ENCODE measurements at regions not wholly inside any gene's neighbourhood (a gene's known extent, or its start where the extent isn't known, plus 50 kb on each side); places are given as distances from the start of the nearest gene placed in this dataset.

DNA sequence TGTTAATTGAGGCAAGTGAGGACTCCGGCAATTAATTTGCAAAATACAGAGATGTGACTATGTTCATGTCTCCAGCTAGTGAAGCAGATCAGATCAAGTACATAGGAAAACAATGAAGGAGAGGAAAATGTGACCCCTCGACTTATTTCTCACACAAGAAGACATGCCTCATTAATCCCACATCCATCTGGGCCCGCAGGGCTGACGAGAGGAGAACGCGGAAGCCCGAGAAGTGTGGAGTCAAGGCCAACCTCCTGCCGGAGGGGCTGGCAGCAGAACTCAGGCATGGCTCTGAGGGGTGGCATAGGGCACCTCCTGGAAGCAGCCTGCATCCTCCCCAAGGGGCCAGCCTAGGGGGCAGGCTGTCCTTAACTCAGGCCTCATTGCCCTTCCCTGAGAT, 54.4 kb downstream of the ZNF503 start:
- DNase-seq = no peak
- no peak for ATAC-seq
- Histone ChIP-seq H3K27ac (ENCODE audit: low read depth, low read length) (no peak overlapping the region), H3K27me3 (ENCODE audit: control insufficient read depth in 2 of 2, insufficient read depth in 2 of 2, low read length in 2 of 2) (no peaks in the 10 kb centered on the region), H3K4me3 (ENCODE audit: low read length) (no peak overlapping the region), H3K9me3 (ENCODE audit: control insufficient read depth in 2 of 3, low read length in 3 of 3) (no peaks in the 10 kb centered on the region), H3K36me3 (ENCODE audit: control insufficient read depth in 2 of 3, insufficient read depth in 3 of 3, low read length in 3 of 3) (no peaks in the 10 kb centered on the region), H3K4me1 (ENCODE audit: control insufficient read depth in 2 of 2, insufficient read depth in 2 of 2, low read length in 2 of 2) (no peaks in the 10 kb centered on the region)
- POLR2A ChIA-PET = no interaction called here
- H3K9me3 Mint-ChIP-seq = peaks cover 0 to 4% (median 0%) of the 10 kb centered on the region in 11 donors
- H3K36me3 Mint-ChIP-seq = no peaks in the 10 kb centered on the region
- CTCF ChIA-PET = no interaction called here
- H3K27me3 Mint-ChIP-seq = peaks cover 0 to 10% (median 0%) of the 10 kb centered on the region in 5 donors
- no peaks in the 10 kb centered on the region for H3K4me1 Mint-ChIP-seq
- no peak overlapping the region for H3K4me3 Mint-ChIP-seq
- intact Hi-C loops (cut with micrococcal nuclease) = no loop called here
- H3K27ac Mint-ChIP-seq = no peak overlapping the region

DNA sequence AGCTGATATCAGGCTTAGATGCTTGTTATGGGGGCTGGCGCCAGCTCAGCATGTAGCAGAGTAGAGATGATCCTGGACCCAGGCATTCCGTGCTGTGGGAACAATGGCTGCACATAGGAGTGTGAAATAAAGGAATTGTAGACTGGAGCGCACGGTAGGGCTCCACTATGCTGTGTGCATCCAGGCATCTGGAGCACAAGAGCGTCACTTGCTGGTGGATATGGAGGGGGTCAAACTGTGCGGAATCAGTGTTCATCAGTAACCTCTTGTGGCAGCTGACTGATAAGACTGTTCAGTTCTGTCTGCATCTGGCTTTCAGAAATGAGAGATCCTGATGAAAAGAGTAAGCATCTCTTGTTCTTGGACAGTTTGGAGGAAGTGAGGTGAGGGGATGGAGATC, 55.8 kb downstream of the ZNF503 start:
- H3K27ac ChIP-seq (ENCODE audit: low read depth, low read length) = no peak overlapping the region
- Mint-ChIP-seq H3K4me3 (no peak overlapping the region), H3K27ac (no peak overlapping the region), H3K9me3 (peaks cover 0 to 4% (median 0%) of the 10 kb centered on the region in 11 donors), H3K36me3 (no peaks in the 10 kb centered on the region), H3K27me3 (peaks cover 0 to 5% (median 0%) of the 10 kb centered on the region in 5 donors), H3K4me1 (no peaks in the 10 kb centered on the region)
- ChIA-PET POLR2A (no interaction called here), CTCF (no interaction called here)
- no peaks in the 10 kb centered on the region for H3K9me3 ChIP-seq (ENCODE audit: control insufficient read depth in 2 of 3, low read length in 3 of 3)
- H3K27me3 ChIP-seq (ENCODE audit: control insufficient read depth in 2 of 2, insufficient read depth in 2 of 2, low read length in 2 of 2) = no peaks in the 10 kb centered on the region
- H3K4me3 ChIP-seq (ENCODE audit: low read length) = no peak overlapping the region
- H3K36me3 ChIP-seq (ENCODE audit: control insufficient read depth in 2 of 3, insufficient read depth in 3 of 3, low read length in 3 of 3) = no peaks in the 10 kb centered on the region
- no peak for DNase-seq
- H3K4me1 ChIP-seq (ENCODE audit: control insufficient read depth in 2 of 2, insufficient read depth in 2 of 2, low read length in 2 of 2) = no peaks in the 10 kb centered on the region
- no peak for ATAC-seq
- intact Hi-C loops (cut with micrococcal nuclease) = no loop called here

DNA sequence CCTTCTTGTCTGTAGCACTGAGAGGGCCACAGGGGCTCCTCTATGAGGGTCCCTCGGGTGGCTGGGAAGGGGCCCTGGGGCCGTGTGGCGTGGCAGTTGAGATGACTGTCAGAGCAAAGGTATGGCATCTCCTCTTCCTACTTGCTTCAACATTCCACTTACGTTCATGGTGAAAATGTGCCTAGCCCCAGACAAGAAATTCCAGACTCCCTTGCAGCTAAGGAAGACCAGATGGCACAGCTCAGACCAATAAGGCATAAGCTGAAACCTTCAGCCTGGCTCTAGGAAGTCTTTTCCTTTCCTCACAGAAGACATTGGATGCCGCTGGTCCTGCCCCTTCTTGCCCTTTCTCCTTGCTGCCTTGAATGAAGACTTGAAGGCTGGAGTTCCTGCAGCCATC, 57.4 kb downstream of the ZNF503 start:
- no peaks in the 10 kb centered on the region for H3K27me3 ChIP-seq (ENCODE audit: control insufficient read depth in 2 of 2, insufficient read depth in 2 of 2, low read length in 2 of 2)
- Mint-ChIP-seq H3K4me1 (no peaks in the 10 kb centered on the region), H3K9me3 (peaks cover 0 to 4% (median 0%) of the 10 kb centered on the region in 11 donors), H3K4me3 (no peak overlapping the region), H3K27me3 (peaks cover 0 to 9% (median 0%) of the 10 kb centered on the region in 5 donors), H3K36me3 (no peaks in the 10 kb centered on the region), H3K27ac (no peak overlapping the region)
- no peaks in the 10 kb centered on the region for H3K4me1 ChIP-seq (ENCODE audit: control insufficient read depth in 2 of 2, insufficient read depth in 2 of 2, low read length in 2 of 2)
- ChIA-PET CTCF (no interaction called here), POLR2A (no interaction called here)
- no peak for ATAC-seq
- intact Hi-C loops (cut with micrococcal nuclease) = no loop called here
- H3K4me3 ChIP-seq (ENCODE audit: low read length) = no peak overlapping the region
- no peaks in the 10 kb centered on the region for H3K36me3 ChIP-seq (ENCODE audit: control insufficient read depth in 2 of 3, insufficient read depth in 3 of 3, low read length in 3 of 3)
- no peak for DNase-seq
- H3K9me3 ChIP-seq (ENCODE audit: control insufficient read depth in 2 of 3, low read length in 3 of 3) = no peaks in the 10 kb centered on the region
- H3K27ac ChIP-seq (ENCODE audit: low read depth, low read length) = no peak overlapping the region

DNA sequence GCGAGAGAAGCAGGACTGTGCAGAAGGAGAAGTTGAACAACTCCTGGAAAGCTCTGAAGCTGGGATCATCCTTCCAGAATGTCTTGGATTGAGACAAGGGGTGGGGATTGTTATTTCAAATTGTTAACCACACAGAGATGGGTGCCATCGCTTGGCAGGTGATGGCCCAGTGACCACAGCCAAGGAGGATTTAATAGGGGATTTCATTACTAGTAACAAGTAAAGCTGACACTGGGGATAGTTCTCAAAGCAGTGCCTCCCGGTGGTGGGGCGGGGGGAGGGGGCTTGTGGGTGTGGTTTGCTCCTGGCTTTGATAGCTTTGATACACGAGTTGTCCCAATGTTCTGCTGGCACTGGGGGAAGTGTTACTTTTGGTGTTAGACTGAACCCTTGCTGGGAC, 59.2 kb downstream of the ZNF503 start:
- no peak overlapping the region for H3K4me3 Mint-ChIP-seq
- ChIA-PET POLR2A (no interaction called here), CTCF (no interaction called here)
- no peaks in the 10 kb centered on the region for H3K4me1 Mint-ChIP-seq
- H3K4me3 ChIP-seq (ENCODE audit: low read length) = no peak overlapping the region
- H3K27me3 ChIP-seq (ENCODE audit: control insufficient read depth in 2 of 2, insufficient read depth in 2 of 2, low read length in 2 of 2) = no peaks in the 10 kb centered on the region
- no peak overlapping the region for H3K27ac ChIP-seq (ENCODE audit: low read depth, low read length)
- no peaks in the 10 kb centered on the region for H3K4me1 ChIP-seq (ENCODE audit: control insufficient read depth in 2 of 2, insufficient read depth in 2 of 2, low read length in 2 of 2)
- intact Hi-C loops (cut with micrococcal nuclease) = no loop called here
- DNase-seq (no peak), ATAC-seq (no peak)
- H3K9me3 Mint-ChIP-seq = peaks cover 0 to 4% (median 0%) of the 10 kb centered on the region in 11 donors
- no peaks in the 10 kb centered on the region for H3K9me3 ChIP-seq (ENCODE audit: control insufficient read depth in 2 of 3, low read length in 3 of 3)
- H3K27ac Mint-ChIP-seq = no peak overlapping the region
- H3K36me3 ChIP-seq (ENCODE audit: control insufficient read depth in 2 of 3, insufficient read depth in 3 of 3, low read length in 3 of 3) = no peaks in the 10 kb centered on the region
- H3K27me3 Mint-ChIP-seq = peaks cover 0 to 9% (median 4%) of the 10 kb centered on the region in 5 donors
- no peaks in the 10 kb centered on the region for H3K36me3 Mint-ChIP-seq

DNA sequence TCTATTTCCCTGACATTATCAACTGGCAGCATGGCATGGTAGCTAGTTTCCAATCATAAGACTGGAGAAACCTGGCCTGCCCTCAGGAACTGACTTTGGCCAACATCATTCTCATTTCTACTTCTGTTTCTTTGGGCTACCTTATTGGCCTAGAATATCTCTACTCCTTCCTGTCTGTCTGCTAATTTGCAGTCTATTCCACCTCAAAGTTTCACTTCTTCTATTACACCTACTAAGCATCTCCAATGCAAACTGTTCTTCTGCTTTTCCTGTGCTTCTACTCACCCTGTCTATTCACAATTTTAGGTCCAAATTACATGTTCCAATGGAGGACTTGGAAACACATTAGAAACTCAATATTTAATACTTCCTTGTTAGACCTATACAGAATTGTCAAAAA, 65.6 kb downstream of the ZNF503 start:
- Mint-ChIP-seq H3K4me3 (no peak overlapping the region), H3K4me1 (peaks cover 0 to 2% (median 0%) of the 10 kb centered on the region in 7 donors), H3K27me3 (peaks cover 7 to 27% (median 15%) of the 10 kb centered on the region in 5 donors), H3K36me3 (peaks cover 0 to 5% (median 0%) of the 10 kb centered on the region in 5 donors), H3K27ac (no peak overlapping the region), H3K9me3 (peaks cover 0 to 21% (median 3%) of the 10 kb centered on the region in 11 donors)
- no peak for DNase-seq
- Histone ChIP-seq H3K4me1 (ENCODE audit: control insufficient read depth in 2 of 2, insufficient read depth in 2 of 2, low read length in 2 of 2) (no peaks in the 10 kb centered on the region), H3K27me3 (ENCODE audit: control insufficient read depth in 2 of 2, insufficient read depth in 2 of 2, low read length in 2 of 2) (no peaks in the 10 kb centered on the region), H3K27ac (ENCODE audit: low read depth, low read length) (no peak overlapping the region), H3K9me3 (ENCODE audit: control insufficient read depth in 2 of 3, low read length in 3 of 3) (no peaks in the 10 kb centered on the region), H3K36me3 (ENCODE audit: control insufficient read depth in 2 of 3, insufficient read depth in 3 of 3, low read length in 3 of 3) (no peaks in the 10 kb centered on the region), H3K4me3 (ENCODE audit: low read length) (no peak overlapping the region)
- ATAC-seq = peak; percentile 37
- ChIA-PET CTCF (no interaction called here), POLR2A (no interaction called here)
- intact Hi-C loops (cut with micrococcal nuclease) = no loop called here

DNA sequence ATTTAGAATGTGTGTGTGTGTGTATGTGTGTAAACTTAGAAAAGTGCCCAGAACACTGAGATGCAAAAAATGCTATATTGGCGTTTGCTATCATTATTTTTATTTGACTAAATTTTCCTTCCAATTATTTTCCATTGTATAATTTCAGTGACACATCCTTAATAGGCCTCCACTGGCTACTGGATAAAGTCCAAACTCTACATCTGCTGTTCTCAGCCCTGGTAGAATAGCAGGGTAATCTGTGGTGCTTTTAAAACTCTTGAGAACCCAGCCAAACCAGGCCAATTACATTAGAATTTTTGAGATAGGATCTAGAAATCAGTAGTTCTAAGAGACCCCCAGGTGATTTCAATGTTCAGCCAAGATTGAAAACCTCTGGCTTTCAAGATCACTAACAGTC, 66.4 kb downstream of the ZNF503 start:
- Histone ChIP-seq H3K9me3 (ENCODE audit: control insufficient read depth in 2 of 3, low read length in 3 of 3) (no peaks in the 10 kb centered on the region), H3K4me1 (ENCODE audit: control insufficient read depth in 2 of 2, insufficient read depth in 2 of 2, low read length in 2 of 2) (no peaks in the 10 kb centered on the region), H3K27me3 (ENCODE audit: control insufficient read depth in 2 of 2, insufficient read depth in 2 of 2, low read length in 2 of 2) (no peaks in the 10 kb centered on the region), H3K36me3 (ENCODE audit: control insufficient read depth in 2 of 3, insufficient read depth in 3 of 3, low read length in 3 of 3) (no peaks in the 10 kb centered on the region), H3K27ac (ENCODE audit: low read depth, low read length) (no peak overlapping the region), H3K4me3 (ENCODE audit: low read length) (no peak overlapping the region)
- DNase-seq = no peak
- Mint-ChIP-seq H3K36me3 (peaks cover 0 to 5% (median 0%) of the 10 kb centered on the region in 5 donors), H3K9me3 (peaks cover 0 to 21% (median 3%) of the 10 kb centered on the region in 11 donors), H3K27me3 (peaks cover 11 to 29% (median 18%) of the 10 kb centered on the region in 5 donors), H3K27ac (no peak overlapping the region), H3K4me1 (peaks cover 0 to 2% (median 0%) of the 10 kb centered on the region in 7 donors), H3K4me3 (no peak overlapping the region)
- ATAC-seq = no peak
- intact Hi-C loops (cut with micrococcal nuclease) = no loop called here
- CTCF ChIA-PET = no interaction called here
- POLR2A ChIA-PET = no interaction called here

DNA sequence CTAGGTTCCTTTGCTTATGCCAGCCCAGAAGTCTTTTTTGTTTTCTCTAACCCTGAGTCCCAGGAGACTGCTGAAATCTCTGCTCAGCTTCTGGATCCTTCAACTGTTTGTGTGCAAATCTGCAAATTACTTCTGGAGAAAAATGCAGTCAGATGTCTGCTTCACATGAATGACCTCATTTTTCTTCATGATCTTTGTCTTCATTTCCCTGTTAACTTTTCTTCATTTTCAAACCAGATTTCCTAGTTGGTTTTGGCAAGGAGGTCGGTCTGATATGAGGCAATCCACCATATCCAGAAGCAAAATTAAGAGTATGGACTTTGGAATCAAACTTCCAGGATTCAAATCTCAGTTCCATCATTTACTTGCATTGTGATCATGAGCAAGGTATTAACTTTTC, 66.8 kb downstream of the ZNF503 start:
- H3K27me3 Mint-ChIP-seq = peaks cover 14 to 34% (median 22%) of the 10 kb centered on the region in 5 donors
- intact Hi-C loops (cut with micrococcal nuclease) = no loop called here
- H3K36me3 Mint-ChIP-seq = peaks cover 0 to 5% (median 0%) of the 10 kb centered on the region in 5 donors
- no peak overlapping the region for H3K4me3 Mint-ChIP-seq
- Histone ChIP-seq H3K27ac (ENCODE audit: low read depth, low read length) (no peak overlapping the region), H3K4me1 (ENCODE audit: control insufficient read depth in 2 of 2, insufficient read depth in 2 of 2, low read length in 2 of 2) (no peaks in the 10 kb centered on the region), H3K9me3 (ENCODE audit: control insufficient read depth in 2 of 3, low read length in 3 of 3) (no peaks in the 10 kb centered on the region), H3K27me3 (ENCODE audit: control insufficient read depth in 2 of 2, insufficient read depth in 2 of 2, low read length in 2 of 2) (no peaks in the 10 kb centered on the region), H3K4me3 (ENCODE audit: low read length) (no peak overlapping the region), H3K36me3 (ENCODE audit: control insufficient read depth in 2 of 3, insufficient read depth in 3 of 3, low read length in 3 of 3) (no peaks in the 10 kb centered on the region)
- DNase-seq = no peak
- ChIA-PET POLR2A (no interaction called here), CTCF (no interaction called here)
- ATAC-seq = no peak
- H3K9me3 Mint-ChIP-seq = peaks cover 0 to 21% (median 3%) of the 10 kb centered on the region in 11 donors
- no peak overlapping the region for H3K27ac Mint-ChIP-seq
- H3K4me1 Mint-ChIP-seq = peaks cover 0 to 2% (median 0%) of the 10 kb centered on the region in 7 donors

Data from naive thymus-derived CD4-positive, alpha-beta T cell (primary cell).